HG03039 (cell line): ENCODE measurements at regions not wholly inside any gene's neighbourhood (a gene's known extent, or its start where the extent isn't known, plus 50 kb on each side); places are given as distances from the start of the nearest gene placed in this dataset.
"Not testable (repeated sequence)": the region's sequence is repeated elsewhere in the genome, so short reads cannot be mapped to it uniquely, and the experiment has no call there.

Experiments
- ATAC-seq: cut with Tn5 transposase; IDR thresholded peaks from one replicate; pipeline ENCODE4 v1.9.1; 2021; ENCODE audit warnings: mild to moderate bottlenecking, moderate library complexity; ENCODE audit not compliant: unreplicated experiment

- no peak for ATAC-seq
These were observed 255.2 kb downstream of the C11orf87 start for GRCh38 chr11:109677231-109677630.

DNA sequence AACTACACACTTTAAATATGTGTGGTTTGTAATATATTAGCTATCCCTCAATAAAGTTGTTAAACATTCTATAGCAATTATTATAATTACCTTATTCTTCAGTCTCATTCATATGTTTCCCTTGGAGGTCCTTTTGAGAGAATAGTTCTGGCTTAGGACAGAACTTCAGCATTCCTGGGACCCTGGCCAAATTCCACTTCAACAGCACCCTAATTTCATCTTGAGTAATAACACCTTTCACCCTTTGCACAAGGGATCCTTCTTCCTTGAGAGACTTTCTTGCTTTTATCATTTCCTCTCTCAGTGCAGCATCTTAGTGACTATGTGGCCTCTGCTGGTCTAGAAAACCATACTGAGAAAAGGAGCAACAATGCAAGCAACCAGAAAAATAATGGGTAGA, 255.9 kb downstream of the C11orf87 start:
- no peak for ATAC-seq

- no peak for ATAC-seq
These were observed 258.1 kb downstream of the C11orf87 start for GRCh38 chr11:109680127-109680526.

GRCh38 chr11:109682788-109683187, 260.8 kb downstream of the C11orf87 start:
- not testable (repeated sequence) for ATAC-seq

DNA sequence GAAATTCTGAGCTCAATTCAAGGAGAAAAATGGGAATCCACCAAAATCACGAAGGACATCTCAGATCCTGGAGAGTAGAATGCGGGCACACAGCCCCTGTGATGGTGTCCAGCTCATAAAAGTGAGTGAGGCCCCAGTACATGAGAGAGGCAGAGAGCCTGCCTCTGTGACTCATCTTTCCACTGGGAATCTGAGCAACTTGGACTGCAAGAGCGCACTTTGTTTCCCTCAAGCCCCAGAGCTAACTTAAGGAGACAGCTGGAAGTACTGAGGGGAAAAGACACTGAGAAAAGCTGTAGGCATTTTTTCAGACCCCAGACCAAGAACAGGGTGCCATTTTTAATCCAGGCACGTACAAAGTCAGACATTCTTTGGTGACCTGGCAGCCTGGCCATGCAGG, 273.7 kb downstream of the C11orf87 start:
- no peak for ATAC-seq

- no peak for ATAC-seq
These were observed 274.4 kb downstream of the C11orf87 start for GRCh38 chr11:109696191-109696897.

- peak; percentile 88 for ATAC-seq
These were observed 275.3 kb downstream of the C11orf87 start for GRCh38 chr11:109697140-109697843.

- ATAC-seq = no peak
These were observed 276.2 kb downstream of the C11orf87 start for GRCh38 chr11:109698237-109698636.

DNA sequence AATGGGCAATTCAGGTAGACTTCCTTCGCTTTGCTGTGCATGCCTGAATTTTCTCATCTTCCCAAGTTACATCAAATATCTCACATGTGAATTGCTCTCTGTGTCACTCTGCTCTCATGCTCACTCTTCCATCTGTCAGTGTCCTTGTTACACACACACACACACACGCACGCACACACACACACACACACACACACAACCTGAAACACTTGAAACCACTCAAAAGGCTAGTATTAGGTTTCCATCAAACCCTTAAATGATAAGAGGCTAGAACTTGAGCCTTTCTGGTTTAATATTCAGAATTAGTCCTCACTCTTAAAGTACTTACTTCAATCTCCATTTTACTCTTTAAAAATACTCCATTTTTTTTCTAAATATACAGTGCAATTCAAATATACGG, 282.4 kb downstream of the C11orf87 start:
- no peak for ATAC-seq

DNA sequence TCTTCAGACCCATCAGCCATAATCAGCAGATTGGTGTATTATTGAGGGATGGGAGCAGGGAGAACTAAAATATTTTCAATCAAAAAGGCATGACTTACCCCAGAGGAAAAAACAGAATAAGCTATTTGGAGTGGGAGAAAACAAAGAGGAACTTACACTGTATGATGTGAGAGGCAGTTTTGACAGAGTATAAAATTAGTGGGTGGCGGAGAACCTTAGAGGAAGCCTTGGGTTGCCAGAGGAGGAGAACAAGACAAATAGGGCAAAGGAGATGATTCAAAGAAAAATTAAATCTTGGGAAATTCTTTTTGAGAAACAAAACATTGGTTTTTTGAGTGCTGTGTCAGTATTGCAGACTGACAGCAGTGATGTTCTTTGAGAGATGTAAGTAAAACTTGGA, 285.0 kb downstream of the C11orf87 start:
- no peak for ATAC-seq

DNA sequence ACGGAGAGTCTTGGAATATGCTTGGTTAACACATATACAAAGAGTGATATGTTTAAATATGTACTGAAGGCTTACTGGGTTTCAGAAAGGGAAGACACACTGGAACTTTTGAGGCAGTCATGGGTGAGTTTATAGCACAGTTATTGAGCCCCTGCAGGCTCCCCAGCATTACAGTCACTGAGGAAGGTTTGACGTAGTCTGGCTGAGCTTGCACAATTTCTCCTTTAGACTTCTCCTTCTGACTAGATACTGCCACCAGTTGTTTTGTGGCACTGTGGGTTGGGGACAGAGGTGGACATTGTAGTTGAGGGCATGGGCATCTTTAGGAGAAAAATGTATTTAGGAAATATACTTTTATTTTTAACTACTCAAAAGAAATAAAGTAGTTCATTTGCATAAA, 285.4 kb downstream of the C11orf87 start:
- ATAC-seq = no peak

- ATAC-seq = no peak
These were observed 286.2 kb downstream of the C11orf87 start for GRCh38 chr11:109708184-109708583.

DNA sequence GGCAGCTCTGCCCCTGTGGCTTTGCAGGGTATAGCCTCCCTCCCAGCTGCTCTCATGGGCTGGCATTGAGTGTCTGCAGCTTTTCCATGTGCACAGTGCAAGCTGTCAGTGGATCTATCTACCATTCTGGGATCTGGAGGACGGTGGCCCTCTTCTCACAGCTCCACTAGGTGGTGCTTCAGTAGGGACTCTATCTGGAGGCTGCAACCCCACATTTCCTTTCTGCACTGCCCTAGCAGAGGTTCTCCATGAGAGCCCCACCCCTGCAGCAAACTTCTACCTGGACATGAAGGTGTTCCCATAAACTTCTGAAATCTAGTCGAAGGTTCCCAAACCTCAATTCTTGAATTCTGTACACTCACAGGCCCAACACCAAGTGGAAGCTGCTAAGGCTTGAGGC, 292.5 kb downstream of the C11orf87 start:
- not testable (repeated sequence) for ATAC-seq

- ATAC-seq = not testable (repeated sequence)
These were observed 293.4 kb downstream of the C11orf87 start for GRCh38 chr11:109715424-109715823.

DNA sequence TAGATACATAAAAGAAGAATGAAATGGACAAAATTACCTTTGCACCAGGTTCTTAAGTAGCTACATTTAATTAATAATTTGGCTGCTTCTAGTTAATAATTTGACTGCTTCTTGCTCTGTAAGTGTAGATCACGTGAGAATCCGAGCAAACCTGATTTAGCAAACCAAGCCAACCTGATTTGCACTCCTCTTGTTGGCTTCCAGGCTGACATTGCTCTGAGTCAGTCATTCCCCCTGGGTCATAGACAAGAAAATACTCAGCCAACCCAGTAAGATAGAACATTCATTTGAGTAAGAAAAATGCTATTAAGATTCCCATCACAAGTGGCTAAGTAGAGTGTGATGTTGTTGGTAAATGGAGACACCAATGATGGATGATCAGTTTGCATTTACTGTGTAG, 304.1 kb downstream of the C11orf87 start:
- ATAC-seq = no peak

GRCh38 chr11:109728056-109728455, 306.1 kb downstream of the C11orf87 start:
- ATAC-seq = no peak

DNA sequence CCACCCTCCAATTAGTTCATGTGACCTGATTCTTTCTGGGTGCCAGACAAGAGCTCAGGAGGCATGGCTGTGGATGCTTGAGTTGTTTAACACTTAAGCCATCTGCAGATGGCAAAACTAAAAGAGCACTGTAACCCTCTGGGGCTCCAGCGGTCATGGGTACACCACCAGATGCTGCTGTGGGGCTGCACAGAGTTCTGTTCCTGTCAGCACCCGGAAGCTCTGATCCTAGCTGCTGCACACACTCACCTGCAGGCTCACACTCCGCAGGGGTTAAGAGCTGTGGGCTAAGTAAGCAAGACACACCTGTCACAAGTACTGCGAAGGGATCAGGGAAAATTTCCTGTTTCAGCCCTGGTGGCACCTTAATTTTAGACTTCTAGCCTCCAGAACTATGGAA, 307.8 kb downstream of the C11orf87 start:
- ATAC-seq = no peak

- no peak for ATAC-seq
These were observed 308.7 kb downstream of the C11orf87 start for GRCh38 chr11:109730669-109731068.

- no peak for ATAC-seq
These were observed 309.5 kb downstream of the C11orf87 start for GRCh38 chr11:109731451-109731850.

DNA sequence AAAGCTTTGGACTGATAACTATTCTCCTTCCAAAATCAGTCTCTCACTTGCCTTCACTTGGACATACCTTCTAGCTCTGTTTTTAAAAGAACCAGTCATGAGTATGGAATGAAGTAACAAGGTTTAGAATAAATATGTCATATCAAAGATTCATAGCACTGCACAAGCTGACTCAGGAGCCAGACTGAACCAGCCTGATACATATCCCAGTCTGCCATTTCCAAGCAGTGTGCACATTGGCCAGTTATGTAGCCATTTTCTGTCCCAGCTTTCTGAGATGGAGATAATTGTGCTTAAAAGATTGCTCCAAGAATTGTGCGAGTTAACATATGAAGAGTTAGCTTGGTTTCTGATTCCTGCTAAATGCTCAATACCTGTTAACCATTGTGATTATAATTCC, 311.3 kb downstream of the C11orf87 start:
- no peak for ATAC-seq

DNA sequence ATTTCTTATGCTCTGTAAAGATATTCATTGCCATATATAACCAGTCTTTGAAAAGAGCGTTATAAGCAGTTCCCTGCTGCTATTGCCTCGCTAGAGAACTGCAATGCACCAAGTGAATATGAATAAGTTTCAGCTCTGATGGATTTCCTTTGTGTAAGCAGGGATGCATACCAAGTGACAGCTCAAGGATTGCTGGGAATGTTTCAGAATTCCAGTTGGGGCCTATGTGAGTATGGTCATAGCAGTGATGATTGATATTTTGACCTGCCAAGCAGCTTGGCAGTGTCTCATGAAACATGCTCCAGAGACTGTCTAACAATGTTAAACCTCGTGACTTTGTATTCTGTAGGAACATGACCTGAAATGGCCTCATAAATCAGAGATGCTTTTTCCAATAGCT, 312.6 kb downstream of the C11orf87 start:
- no peak for ATAC-seq

GRCh38 chr11:109735128-109735527, 313.1 kb downstream of the C11orf87 start:
- ATAC-seq = no peak

DNA sequence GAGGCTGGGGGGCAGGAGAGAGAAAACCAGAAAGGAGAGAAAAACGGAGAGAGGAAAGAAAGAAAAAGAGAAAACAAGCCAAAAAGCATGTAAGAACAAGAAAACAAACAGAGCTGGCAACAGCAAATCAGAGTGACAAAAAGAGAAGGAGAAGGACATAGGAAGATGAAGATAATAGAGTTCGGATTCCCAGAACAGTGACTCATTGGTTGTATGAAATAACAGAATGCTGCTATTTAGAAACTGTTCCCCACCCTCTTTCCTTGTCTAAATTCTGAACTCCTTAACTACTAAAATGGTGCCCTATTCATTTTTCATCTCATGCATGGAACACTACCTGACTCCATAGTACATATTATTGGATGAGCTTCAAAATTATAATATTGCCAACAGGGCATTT, 317.4 kb downstream of the C11orf87 start:
- ATAC-seq = no peak
